PC-3 (cell line): ENCODE measurements at regions not wholly inside any gene's neighbourhood (a gene's known extent, or its start where the extent isn't known, plus 50 kb on each side); places are given as distances from the start of the nearest gene placed in this dataset.

Source experiments
- ATAC-seq: fragments of 200-7000 bp; cut with Tn5 transposase; 2 replicates; pipeline ENCODE4 v1.9.1; 2020; ENCODE audit warnings: mild to moderate bottlenecking, moderate library complexity
- BruUV-seq: library from RNA; stranded (reverse); fragments of 400-500 nt; replicated peaks from 2 replicates; lab custom pipeline; 2021; lab: Mats Ljungman, UMichigan
- CTCF ChIA-PET: fragments of 300-600 bp; sonication (Branson Sonifier 250); formaldehyde crosslinking; loops from one replicate; lab custom pipeline; 2022; ENCODE audit warnings: antibody characterized with exemption; lab: Charles Lee
- POLR2A ChIA-PET: fragments of 300-600 bp; sonication (Branson Sonifier 250); formaldehyde crosslinking; loops from one replicate; lab custom pipeline; 2022; ENCODE audit warnings: antibody characterized with exemption; ENCODE audit not compliant: unreplicated experiment; lab: Charles Lee
- DNase-seq: peaks from one replicate; pipeline ENCODE4 v3.0.0-alpha.2; 2015
- H2AFZ ChIP-seq: fragments of 300-600 bp; sonication (generic); 2 replicates; pipeline ENCODE4 v1.6.0; 2016; ENCODE audit warnings: antibody characterized with exemption, low read length
- H3F3A ChIP-seq: fragments of 300-600 bp; sonication (generic); one replicate; pipeline ENCODE4 v1.6.0; 2017; ENCODE audit warnings: antibody characterized with exemption, low read length, control low read depth, mild to moderate bottlenecking; ENCODE audit not compliant: unreplicated experiment
- H3K27ac ChIP-seq: fragments of 300-600 bp; sonication (generic); 2 replicates; pipeline ENCODE4 v1.5.1; 2016; ENCODE audit warnings: mild to moderate bottlenecking, low read length
- H3K27me3 ChIP-seq: fragments of 300-600 bp; sonication (generic); 2 replicates; pipeline ENCODE4 v1.6.1; 2016; ENCODE audit warnings: low read length, mixed read lengths
- H3K36me3 ChIP-seq: fragments of 300-600 bp; sonication (generic); 2 replicates; pipeline ENCODE4 v1.6.1; 2016; ENCODE audit warnings: low read depth, mixed run types, low read length, mixed read lengths
- H3K4me1 ChIP-seq: fragments of 300-600 bp; sonication (generic); 2 replicates; pipeline ENCODE4 v1.5.1; 2016; ENCODE audit warnings: low read length; ENCODE audit not compliant: insufficient read depth
- H3K4me2 ChIP-seq: fragments of 300-600 bp; sonication (generic); 2 replicates; pipeline ENCODE4 v1.6.0; 2016; ENCODE audit warnings: low read length
- H3K4me3 ChIP-seq: fragments of 300-600 bp; sonication (generic); 2 replicates; pipeline ENCODE4 v1.5.1; 2016; ENCODE audit warnings: mild to moderate bottlenecking, low read length, mixed read lengths
- H3K79me2 ChIP-seq: fragments of 300-600 bp; sonication (generic); 2 replicates; pipeline ENCODE4 v1.6.1; 2017; ENCODE audit warnings: low read length, mixed read lengths
- H3K9ac ChIP-seq: fragments of 300-600 bp; sonication (generic); 2 replicates; pipeline ENCODE4 v1.6.0; 2016; ENCODE audit warnings: mild to moderate bottlenecking, low read length
- H3K9me2 ChIP-seq: fragments of 300-600 bp; sonication (generic); replicated peaks from 2 replicates; pipeline ENCODE4 v1.6.1; 2016; ENCODE audit warnings: mixed run types, low read length, mixed read lengths
- H3K9me3 ChIP-seq: fragments of 300-600 bp; sonication (generic); 2 replicates; pipeline ENCODE4 v1.6.1; 2016; ENCODE audit warnings: low read length, mixed read lengths
- H4K20me1 ChIP-seq: fragments of 300-600 bp; sonication (generic); 2 replicates; pipeline ENCODE4 v1.6.1; 2016; ENCODE audit warnings: low read length, mixed read lengths
- CTCF ChIP-seq: fragments of 300-600 bp; sonication (generic); conservative IDR thresholded peaks from 2 replicates; pipeline ENCODE4 v1.5.1; 2017; ENCODE audit warnings: antibody characterized with exemption, low read depth, mild to moderate bottlenecking, low read length
- EZH2 ChIP-seq: fragments of 300-600 bp; sonication (generic); IDR thresholded peaks from one replicate; pipeline ENCODE4 v1.6.1; 2017; ENCODE audit warnings: antibody characterized with exemption, mild to moderate bottlenecking, low read length; ENCODE audit not compliant: unreplicated experiment
- EZH2phosphoT487 ChIP-seq: fragments of 300-600 bp; sonication (generic); IDR thresholded peaks from 2 replicates; pipeline ENCODE4 v1.6.1; 2018; ENCODE audit warnings: mild to moderate bottlenecking, antibody characterized with exemption, low read length, borderline replicate concordance
- intact Hi-C: fragments of 100-400 bp; cut with micrococcal nuclease; formaldehyde crosslinking; loops from 2 replicates; pipeline ENCODE4 v1.9.0; 2023

- intact Hi-C loops: no loop called here
- DNase-seq (no peak), ATAC-seq (no peak)
- POLR2A ChIA-PET: no interaction called here
- Histone ChIP-seq H3K9me2 (no peaks in the 10 kb centered on the region), H3K4me2 (no peak overlapping the region), H3K27me3 (peaks cover 23% of the 10 kb centered on the region), H3K9me3 (no peaks in the 10 kb centered on the region), H3K9ac (no peak overlapping the region), H3K79me2 (no peaks in the 10 kb centered on the region), H3K4me1 (no peaks in the 10 kb centered on the region), H3K27ac (no peak overlapping the region), H3K4me3 (no peak overlapping the region), H4K20me1 (no peaks in the 10 kb centered on the region), H2AFZ (no peak overlapping the region), H3F3A (no peaks in the 10 kb centered on the region), H3K36me3 (no peaks in the 10 kb centered on the region)
- CTCF ChIA-PET: no interaction called here
- TF ChIP-seq EZH2 (no peak), EZH2phosphoT487 (no peak), CTCF (no peak)
- BruUV-seq: no TSS peak
Observed at GRCh38 chr16:9328411-9328810, 237.0 kb downstream of the HAPSTR1 start.

GRCh38 chr16:9330095-9330494 lies 238.7 kb downstream of the HAPSTR1 start:
- H3K4me3 ChIP-seq: no peak overlapping the region
- H4K20me1 ChIP-seq: no peaks in the 10 kb centered on the region
- no peaks in the 10 kb centered on the region for H3K79me2 ChIP-seq
- H3K27ac ChIP-seq: no peak overlapping the region
- no peaks in the 10 kb centered on the region for H3K4me1 ChIP-seq
- intact Hi-C loops: no loop called here
- ATAC-seq: no peak
- no peak overlapping the region for H3K9ac ChIP-seq
- no peak overlapping the region for H3K4me2 ChIP-seq
- H3K36me3 ChIP-seq: no peaks in the 10 kb centered on the region
- no peaks in the 10 kb centered on the region for H3K9me3 ChIP-seq
- H3K9me2 ChIP-seq: no peaks in the 10 kb centered on the region
- ChIA-PET POLR2A (no interaction called here), CTCF (no interaction called here)
- H3F3A ChIP-seq: no peaks in the 10 kb centered on the region
- no TSS peak for BruUV-seq
- H3K27me3 ChIP-seq: peaks cover 23% of the 10 kb centered on the region
- no peak for TF ChIP-seq CTCF
- no peak for TF ChIP-seq EZH2
- TF ChIP-seq EZH2phosphoT487: no peak
- no peak overlapping the region for H2AFZ ChIP-seq
- DNase-seq: no peak

- intact Hi-C loops: no loop called here
Observed at GRCh38 chr16:9331503-9331902, 240.1 kb downstream of the HAPSTR1 start.

More at GRCh38 chr16:9331503-9331902, 240.1 kb downstream of the HAPSTR1 start:
- no peaks in the 10 kb centered on the region for H3K9me2 ChIP-seq
- no peaks in the 10 kb centered on the region for H4K20me1 ChIP-seq
- DNase-seq (no peak), ATAC-seq (no peak)
- TF ChIP-seq EZH2phosphoT487 (no peak), CTCF (no peak), EZH2 (no peak)
- no peaks in the 10 kb centered on the region for H3K4me1 ChIP-seq
- H2AFZ ChIP-seq: no peak overlapping the region
- BruUV-seq: no TSS peak
- CTCF ChIA-PET: no interaction called here
- no peak overlapping the region for H3K27ac ChIP-seq
- no peaks in the 10 kb centered on the region for H3K36me3 ChIP-seq
- H3K4me3 ChIP-seq: no peak overlapping the region
- no peak overlapping the region for H3K9ac ChIP-seq
- no peaks in the 10 kb centered on the region for H3F3A ChIP-seq
- H3K4me2 ChIP-seq: no peak overlapping the region
- H3K9me3 ChIP-seq: no peaks in the 10 kb centered on the region
- H3K79me2 ChIP-seq: no peaks in the 10 kb centered on the region
- POLR2A ChIA-PET: no interaction called here
- peaks cover 23% of the 10 kb centered on the region for H3K27me3 ChIP-seq
